Progenitor cell of endocrine pancreas (in vitro differentiated cells): ENCODE measurements at regions not wholly inside any gene's neighbourhood (a gene's known extent, or its start where the extent isn't known, plus 50 kb on each side); places are given as distances from the start of the nearest gene placed in this dataset.

Experiments used
- DNase-seq: peaks from one replicate; pipeline ENCODE4 v3.0.0; 2021; ENCODE audit warnings: low spot score; ENCODE audit not compliant: unreplicated experiment
- H3K27ac Mint-ChIP-seq: 2 replicates; pipeline ENCODE4 v1.8.0; 2021; ENCODE audit warnings: mild to moderate bottlenecking, moderate library complexity, mixed read lengths
- H3K27me3 Mint-ChIP-seq: 2 replicates; pipeline ENCODE4 v1.8.0; 2021; ENCODE audit warnings: mixed read lengths
- H3K36me3 Mint-ChIP-seq: 2 replicates; pipeline ENCODE4 v1.8.0; 2022; ENCODE audit warnings: mixed read lengths; ENCODE audit not compliant: insufficient read depth
- H3K4me1 Mint-ChIP-seq: 2 replicates; pipeline ENCODE4 v1.8.0; 2021; ENCODE audit warnings: low read depth, mixed read lengths
- H3K4me3 Mint-ChIP-seq: 2 replicates; pipeline ENCODE4 v1.8.0; 2021; ENCODE audit warnings: low read depth, mild to moderate bottlenecking, moderate library complexity, mixed read lengths
- H3K9me3 Mint-ChIP-seq: 2 replicates; pipeline ENCODE4 v1.8.0; 2021; ENCODE audit warnings: low read depth, mixed read lengths
- TF ChIP-seq, protein P1 (sequence below): fragments of 200-600 bp; sonication (generic); IDR thresholded peaks from one replicate; pipeline ENCODE4 v1.5.0; 2021; ENCODE audit warnings: antibody characterized with exemption, mild to moderate bottlenecking; ENCODE audit not compliant: unreplicated experiment

DNA sequence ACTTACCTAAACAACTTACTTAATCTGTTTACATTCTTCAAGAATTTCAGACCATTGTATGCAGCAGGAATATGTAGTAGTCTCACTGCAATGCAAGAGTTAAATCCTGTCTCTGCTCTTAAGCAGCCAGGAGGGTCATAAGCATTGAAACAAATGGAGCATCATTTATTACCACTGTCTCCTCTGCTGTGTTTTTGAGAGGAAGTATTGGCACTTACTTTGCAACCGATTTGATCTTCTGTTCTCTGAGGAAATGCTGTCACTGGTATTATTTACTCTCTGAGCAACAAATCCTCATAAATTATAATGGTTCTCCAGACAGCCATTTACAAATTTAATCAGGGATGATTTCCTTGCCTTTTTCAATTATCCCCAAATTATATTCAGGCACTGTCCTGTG, 1367.1 kb downstream of the STIM2 start:
- DNase-seq = no peak
- H3K4me3 Mint-ChIP-seq = no peak overlapping the region
- no peak overlapping the region for H3K27ac Mint-ChIP-seq
- TF ChIP-seq, protein P1, sequence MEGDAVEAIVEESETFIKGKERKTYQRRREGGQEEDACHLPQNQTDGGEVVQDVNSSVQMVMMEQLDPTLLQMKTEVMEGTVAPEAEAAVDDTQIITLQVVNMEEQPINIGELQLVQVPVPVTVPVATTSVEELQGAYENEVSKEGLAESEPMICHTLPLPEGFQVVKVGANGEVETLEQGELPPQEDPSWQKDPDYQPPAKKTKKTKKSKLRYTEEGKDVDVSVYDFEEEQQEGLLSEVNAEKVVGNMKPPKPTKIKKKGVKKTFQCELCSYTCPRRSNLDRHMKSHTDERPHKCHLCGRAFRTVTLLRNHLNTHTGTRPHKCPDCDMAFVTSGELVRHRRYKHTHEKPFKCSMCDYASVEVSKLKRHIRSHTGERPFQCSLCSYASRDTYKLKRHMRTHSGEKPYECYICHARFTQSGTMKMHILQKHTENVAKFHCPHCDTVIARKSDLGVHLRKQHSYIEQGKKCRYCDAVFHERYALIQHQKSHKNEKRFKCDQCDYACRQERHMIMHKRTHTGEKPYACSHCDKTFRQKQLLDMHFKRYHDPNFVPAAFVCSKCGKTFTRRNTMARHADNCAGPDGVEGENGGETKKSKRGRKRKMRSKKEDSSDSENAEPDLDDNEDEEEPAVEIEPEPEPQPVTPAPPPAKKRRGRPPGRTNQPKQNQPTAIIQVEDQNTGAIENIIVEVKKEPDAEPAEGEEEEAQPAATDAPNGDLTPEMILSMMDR = no peak
- peaks cover 2% of the 10 kb centered on the region for H3K4me1 Mint-ChIP-seq
- H3K27me3 Mint-ChIP-seq = no peaks in the 10 kb centered on the region
- H3K9me3 Mint-ChIP-seq = no peaks in the 10 kb centered on the region
- no peaks in the 10 kb centered on the region for H3K36me3 Mint-ChIP-seq

DNA sequence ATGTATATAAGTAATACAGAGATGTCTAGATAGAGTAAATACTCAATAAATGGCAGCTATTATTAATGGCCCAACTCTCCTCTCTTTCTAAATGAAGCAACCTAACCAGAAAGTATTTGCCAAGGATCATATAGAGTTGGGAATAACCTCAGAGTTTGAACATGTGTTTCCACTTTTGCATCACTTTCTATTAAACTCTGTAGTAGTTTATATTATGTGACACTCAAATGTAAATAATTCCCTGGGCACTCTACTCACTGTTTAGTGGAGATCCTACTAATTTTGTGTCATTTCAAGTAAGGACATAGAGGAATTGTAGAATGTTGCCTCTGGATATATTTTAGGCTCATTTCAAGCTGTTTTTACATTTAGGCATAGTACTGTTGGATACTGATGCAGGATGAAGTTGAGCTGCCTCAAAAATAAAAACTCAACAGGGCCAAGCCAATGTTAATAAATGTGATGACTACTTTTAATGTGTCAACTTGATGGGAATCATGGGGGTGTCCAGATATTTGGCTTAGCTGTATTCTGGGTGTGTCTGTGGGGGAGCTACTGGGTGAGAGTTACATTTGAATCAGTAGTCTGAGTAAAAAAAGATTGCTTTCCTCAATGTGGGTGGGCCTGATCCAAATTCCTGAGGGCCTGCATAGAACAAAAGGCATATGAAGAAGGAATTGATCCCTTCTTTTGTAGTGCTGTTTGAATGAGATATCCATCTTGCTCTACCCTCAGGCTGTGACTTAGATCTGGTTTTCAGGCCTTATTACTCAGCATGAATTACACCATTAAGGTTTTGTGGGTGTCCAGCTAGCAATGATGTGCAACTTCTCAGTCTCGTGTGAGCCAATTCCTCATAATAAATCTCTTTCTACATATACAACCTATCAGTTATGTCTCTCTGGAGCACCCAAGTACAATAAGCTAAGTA, 1368.2 kb downstream of the STIM2 start:
- H3K27me3 Mint-ChIP-seq = no peaks in the 10 kb centered on the region
- H3K4me3 Mint-ChIP-seq = no peak overlapping the region
- DNase-seq = no peak

DNA sequence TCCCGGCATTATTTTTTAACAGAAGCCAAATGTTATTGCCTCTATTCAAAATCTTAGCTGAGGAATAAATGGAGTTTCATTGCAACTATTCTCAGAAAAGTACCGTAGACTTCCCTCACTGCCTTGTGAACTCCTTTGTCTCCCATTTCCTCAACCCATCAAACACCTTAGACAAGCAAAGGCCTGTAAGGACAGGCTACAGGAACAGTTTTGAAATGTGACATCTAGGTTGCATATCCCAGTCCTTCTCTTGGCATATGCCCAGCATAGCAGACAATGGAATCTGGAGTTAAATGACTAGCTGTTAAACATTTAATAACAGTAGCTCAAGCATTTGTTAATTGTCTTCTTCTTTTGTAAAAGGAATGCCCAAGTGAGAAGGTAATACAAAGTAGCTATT, 1371.7 kb downstream of the STIM2 start:
- Mint-ChIP-seq H3K9me3 (no peaks in the 10 kb centered on the region), H3K36me3 (no peaks in the 10 kb centered on the region), H3K27me3 (no peaks in the 10 kb centered on the region), H3K27ac (no peak overlapping the region), H3K4me1 (peaks cover 2% of the 10 kb centered on the region), H3K4me3 (no peak overlapping the region)
- DNase-seq = no peak
- TF ChIP-seq, protein P1 = no peak

More for the DNA sequence above, 1368.2 kb downstream of the STIM2 start:
- H3K4me1 Mint-ChIP-seq = peaks cover 2% of the 10 kb centered on the region
- peak overlapping the region; percentile 34 for H3K27ac Mint-ChIP-seq
- TF ChIP-seq, protein P1 = no peak
- H3K9me3 Mint-ChIP-seq = no peaks in the 10 kb centered on the region
- H3K36me3 Mint-ChIP-seq = no peaks in the 10 kb centered on the region

DNA sequence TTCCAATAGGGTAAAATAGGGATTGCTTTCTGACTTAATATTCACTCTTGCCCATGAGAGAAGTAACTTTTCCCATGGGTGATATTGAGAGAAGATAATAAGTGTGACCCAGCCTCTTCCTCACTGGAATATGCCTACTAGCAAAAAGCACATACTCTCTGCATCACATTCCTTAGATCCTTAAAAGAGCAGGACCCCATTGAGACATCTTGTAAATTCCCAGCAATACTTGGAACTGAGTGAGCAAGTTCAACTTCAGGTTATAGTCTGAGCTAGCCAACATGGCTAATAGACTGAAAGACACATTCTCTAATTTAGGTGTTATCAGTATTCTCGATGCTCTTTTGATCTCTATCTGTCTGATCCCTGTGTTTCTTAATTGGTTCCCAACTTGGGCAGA, 1372.3 kb downstream of the STIM2 start:
- no peaks in the 10 kb centered on the region for H3K9me3 Mint-ChIP-seq
- no peaks in the 10 kb centered on the region for H3K36me3 Mint-ChIP-seq
- H3K4me1 Mint-ChIP-seq = peaks cover 2% of the 10 kb centered on the region
- H3K4me3 Mint-ChIP-seq = no peak overlapping the region
- H3K27me3 Mint-ChIP-seq = no peaks in the 10 kb centered on the region
- no peak overlapping the region for H3K27ac Mint-ChIP-seq
- DNase-seq = no peak
- TF ChIP-seq, protein P1 = no peak

DNA sequence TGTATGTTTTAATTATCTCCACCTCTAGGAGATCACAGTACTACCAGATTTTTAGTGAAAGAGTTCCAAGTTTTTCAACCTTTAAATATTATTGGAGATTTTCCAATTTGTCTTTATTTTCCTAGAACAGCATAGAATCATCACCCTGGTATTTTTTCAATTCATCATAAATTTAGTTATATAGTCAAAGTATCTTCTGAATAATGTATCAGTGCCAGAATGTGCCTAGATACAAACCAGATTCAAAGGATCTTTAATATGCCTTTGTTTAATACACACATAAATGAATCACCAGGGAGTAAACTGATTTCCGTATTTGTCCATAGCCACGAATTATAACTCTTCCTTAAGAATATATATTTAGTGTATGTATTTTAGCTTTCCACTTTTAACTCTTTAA, 1373.1 kb downstream of the STIM2 start:
- no peak for DNase-seq
- Mint-ChIP-seq H3K27ac (no peak overlapping the region), H3K9me3 (no peaks in the 10 kb centered on the region), H3K27me3 (no peaks in the 10 kb centered on the region), H3K36me3 (no peaks in the 10 kb centered on the region), H3K4me1 (peaks cover 4% of the 10 kb centered on the region), H3K4me3 (no peak overlapping the region)
- TF ChIP-seq, protein P1 = no peak
